Upper lobe of left lung (tissue), 6 donors: ENCODE measurements at regions not wholly inside any gene's neighbourhood (a gene's known extent, or its start where the extent isn't known, plus 50 kb on each side); places are given as distances from the start of the nearest gene placed in this dataset.

Experiments used
- ATAC-seq, 2 donors: fragments of 200-7000 bp; cut with Tn5 transposase; one replicate each; pipeline ENCODE4 v1.9.1; 2022; ENCODE audit warnings: mild to moderate bottlenecking in 2 of 2, moderate library complexity in 2 of 2; ENCODE audit not compliant: low FRiP score in 2 of 2
- DNase-seq, 2 donors: peaks; one replicate each; pipeline ENCODE4 v3.0.0-alpha.2; 2019 to 2020
- H3K27ac ChIP-seq, 4 donors: fragments of 200-600 bp; sonication (generic); one replicate each; pipeline ENCODE4 v1.5.1; 2016 to 2019
- H3K27me3 ChIP-seq, 4 donors: fragments of 200-600 bp; sonication (generic); one replicate each; pipeline ENCODE4 v1.5.1; 2017 to 2019
- H3K36me3 ChIP-seq, 4 donors: fragments of 200-600 bp; sonication (generic); one replicate each; pipeline ENCODE4 v1.5.1; 2016 to 2019
- H3K4me1 ChIP-seq, 4 donors: fragments of 200-600 bp; sonication (generic); one replicate each; pipeline ENCODE4 v1.5.1; 2018 to 2019
- H3K4me3 ChIP-seq, 4 donors: fragments of 200-600 bp; sonication (generic); one replicate each; pipeline ENCODE4 v1.5.1; 2017 to 2019; ENCODE audit warnings: mild to moderate bottlenecking in 2 of 4, moderate library complexity in 1 of 4
- H3K9me3 ChIP-seq, 4 donors: fragments of 200-600 bp; sonication (generic); one replicate each; pipeline ENCODE4 v1.5.1; 2018 to 2019
- EP300 ChIP-seq, 4 donors: sonication (generic); formaldehyde crosslinking; IDR thresholded peaks; one replicate each; pipeline ENCODE4 v1.5.1; 2017; ENCODE audit warnings: antibody characterized with exemption in 4 of 4, control low read depth in 2 of 4
- POLR2A ChIP-seq, 4 donors: fragments of 450-650 bp; IDR thresholded peaks; one replicate each; pipeline ENCODE4 v1.5.1; 2016 to 2017; ENCODE audit warnings: antibody characterized with exemption in 4 of 4, mild to moderate bottlenecking in 2 of 4
- POLR2AphosphoS5 ChIP-seq, 2 donors: sonication (generic); formaldehyde crosslinking; IDR thresholded peaks; one replicate each; pipeline ENCODE4 v1.5.1; 2017; ENCODE audit warnings: antibody characterized with exemption in 2 of 2
- WGBS, 2 donors: methylation state at CpG; one replicate each; pipeline ENCODE4 v1.1.5; 2017 to 2018; 5-methylcytosine and 5-hydroxymethylcytosine counted together
- TF ChIP-seq, protein P1 (sequence below), 6 experiments: fragments of 450-650 bp in 4 of 6; fragments of 200-600 bp in 2 of 6; sonication (generic) in 2 of 6; IDR thresholded peaks; one replicate each; pipeline ENCODE4 v1.5.1; 2016 to 2019; ENCODE audit warnings: antibody characterized with exemption in 6 of 6
- donor health status: DM: no; HTN: no; CAD: no; lungs with moderate emphysema.
- donor health status: DM: no; HTN: yes; CAD: no; lungs with severe emphysema.

DNA sequence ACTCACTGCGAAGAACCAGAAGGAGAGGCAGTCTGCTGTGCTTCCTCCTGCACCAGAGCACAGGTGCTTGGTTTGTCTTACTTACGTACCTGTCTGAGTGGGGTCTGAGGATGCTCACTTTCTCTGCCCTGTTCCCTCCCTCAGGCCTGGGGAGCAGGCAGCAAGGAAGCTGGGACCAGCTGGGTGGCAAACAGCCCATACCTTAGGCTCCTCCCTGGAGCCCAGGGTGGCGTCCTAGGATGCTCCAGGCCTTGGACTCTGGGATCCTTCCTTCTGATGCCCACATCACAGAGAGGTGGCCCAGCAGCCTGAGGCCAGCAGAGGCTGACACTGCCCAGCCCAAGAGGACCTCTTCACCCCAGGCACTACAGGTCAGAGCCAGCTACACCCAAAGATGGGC is 593.2 kb downstream of the BRD1 start:
- Histone ChIP-seq H3K27me3 (no peaks in the 10 kb centered on the region), H3K27ac (no peak overlapping the region), H3K4me3 (no peak overlapping the region), H3K36me3 (no peaks in the 10 kb centered on the region), H3K4me1 (peaks cover 0 to 7% (median 0%) of the 10 kb centered on the region in 4 donors), H3K9me3 (no peaks in the 10 kb centered on the region)
- WGBS, 2 donors, result 76 to 93% methylated on average over 2 to 3 of the region's 3 CpGs
- DNase-seq (no peak), ATAC-seq (no peak)
- TF ChIP-seq, protein P1, sequence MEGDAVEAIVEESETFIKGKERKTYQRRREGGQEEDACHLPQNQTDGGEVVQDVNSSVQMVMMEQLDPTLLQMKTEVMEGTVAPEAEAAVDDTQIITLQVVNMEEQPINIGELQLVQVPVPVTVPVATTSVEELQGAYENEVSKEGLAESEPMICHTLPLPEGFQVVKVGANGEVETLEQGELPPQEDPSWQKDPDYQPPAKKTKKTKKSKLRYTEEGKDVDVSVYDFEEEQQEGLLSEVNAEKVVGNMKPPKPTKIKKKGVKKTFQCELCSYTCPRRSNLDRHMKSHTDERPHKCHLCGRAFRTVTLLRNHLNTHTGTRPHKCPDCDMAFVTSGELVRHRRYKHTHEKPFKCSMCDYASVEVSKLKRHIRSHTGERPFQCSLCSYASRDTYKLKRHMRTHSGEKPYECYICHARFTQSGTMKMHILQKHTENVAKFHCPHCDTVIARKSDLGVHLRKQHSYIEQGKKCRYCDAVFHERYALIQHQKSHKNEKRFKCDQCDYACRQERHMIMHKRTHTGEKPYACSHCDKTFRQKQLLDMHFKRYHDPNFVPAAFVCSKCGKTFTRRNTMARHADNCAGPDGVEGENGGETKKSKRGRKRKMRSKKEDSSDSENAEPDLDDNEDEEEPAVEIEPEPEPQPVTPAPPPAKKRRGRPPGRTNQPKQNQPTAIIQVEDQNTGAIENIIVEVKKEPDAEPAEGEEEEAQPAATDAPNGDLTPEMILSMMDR (IDR thresholded peaks at IDR 0.05), result no peak
- TF ChIP-seq POLR2AphosphoS5 (IDR thresholded peaks at IDR 0.05) (no peak), EP300 (IDR thresholded peaks at IDR 0.05) (no peak), POLR2A (IDR thresholded peaks at IDR 0.05) (no peak)

DNA sequence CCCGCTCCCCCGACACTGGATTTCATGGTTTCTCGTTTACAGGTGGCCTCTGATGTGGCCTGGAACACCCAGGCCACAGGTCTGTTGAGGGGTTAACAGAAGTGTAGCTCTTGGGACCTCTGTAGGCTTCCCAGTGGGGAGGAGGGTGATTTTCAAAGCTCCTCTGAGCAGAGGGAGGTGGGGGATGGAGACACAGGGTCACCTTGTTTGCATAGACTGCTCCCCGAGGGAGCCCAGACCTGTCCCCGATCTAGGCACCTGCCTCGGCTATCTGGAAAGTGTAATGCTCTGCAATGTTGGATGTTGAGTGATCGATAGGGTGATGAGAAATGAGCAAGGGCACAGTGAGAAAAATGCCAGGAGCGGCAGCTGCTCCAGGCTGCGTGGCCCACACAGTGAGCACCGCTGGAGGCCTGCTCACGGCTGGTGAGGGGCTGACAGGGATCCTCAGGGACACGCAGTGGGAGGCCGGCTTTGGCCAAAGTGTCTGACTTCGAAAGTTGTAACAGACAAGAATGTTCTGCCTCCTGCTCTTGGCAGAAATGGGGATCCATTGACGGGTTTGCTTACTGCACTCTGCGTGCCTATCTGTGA is 594.1 kb downstream of the BRD1 start:
- DNase-seq, result no peak
- TF ChIP-seq, protein P1 (IDR thresholded peaks at IDR 0.05), result no peak
- TF ChIP-seq EP300 (IDR thresholded peaks at IDR 0.05), result no peak
- TF ChIP-seq POLR2A (IDR thresholded peaks at IDR 0.05), result no peak
- no peak for TF ChIP-seq POLR2AphosphoS5 (IDR thresholded peaks at IDR 0.05)

DNA sequence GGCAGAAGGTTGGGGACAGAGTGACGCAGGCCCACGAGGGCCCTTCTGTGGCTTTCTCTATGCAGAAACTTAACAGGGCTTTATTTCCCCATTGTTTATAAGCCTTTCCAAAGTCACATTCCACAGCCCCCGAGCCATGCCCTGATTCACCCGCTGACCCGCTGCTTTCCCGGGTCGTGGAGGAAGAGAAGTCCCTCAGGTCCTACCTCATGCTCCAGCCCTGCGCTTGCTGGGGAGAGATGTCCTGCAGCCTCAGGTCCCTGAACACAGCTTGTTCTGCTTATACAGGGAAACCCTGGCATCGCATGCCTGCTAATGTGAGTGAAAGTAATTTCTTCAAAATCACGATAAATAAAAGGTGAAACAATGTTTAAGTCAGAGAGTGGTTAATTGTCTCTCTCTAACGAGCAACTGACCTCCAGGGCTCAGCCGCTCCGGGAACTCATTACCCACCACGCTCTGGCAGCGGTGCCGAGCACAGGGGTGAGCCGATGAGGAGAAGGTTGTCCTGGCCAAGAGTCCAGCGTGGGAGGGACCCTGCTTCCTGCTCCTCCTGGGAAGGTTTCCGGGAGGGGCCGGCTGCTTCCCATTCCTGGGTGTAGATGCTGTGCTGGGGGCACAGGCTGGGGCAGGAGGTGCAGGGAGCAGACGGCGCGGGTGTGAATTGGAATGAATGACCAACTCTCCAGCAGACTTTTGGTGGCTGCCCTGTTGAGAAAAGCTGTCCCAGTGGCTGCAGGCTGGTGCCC is 595.2 kb downstream of the BRD1 start:
- no peak for TF ChIP-seq POLR2A (IDR thresholded peaks at IDR 0.05)
- no peak for TF ChIP-seq POLR2AphosphoS5 (IDR thresholded peaks at IDR 0.05)
- Histone ChIP-seq H3K4me3 (no peak overlapping the region), H3K27ac (no peak overlapping the region), H3K4me1 (peaks cover 0 to 7% (median 0%) of the 10 kb centered on the region in 4 donors), H3K27me3 (no peaks in the 10 kb centered on the region), H3K9me3 (no peaks in the 10 kb centered on the region), H3K36me3 (no peaks in the 10 kb centered on the region)
- no peak for DNase-seq
- no peak for ATAC-seq
- 65 to 70% methylated on average over 20 to 23 of the region's 23 CpGs for WGBS, 2 donors

More for the DNA sequence above, 594.1 kb downstream of the BRD1 start:
- no peak overlapping the region for H3K4me3 ChIP-seq
- H3K4me1 ChIP-seq, result peaks cover 0 to 7% (median 0%) of the 10 kb centered on the region in 4 donors
- H3K9me3 ChIP-seq, result no peaks in the 10 kb centered on the region
- no peak overlapping the region for H3K27ac ChIP-seq
- no peaks in the 10 kb centered on the region for H3K36me3 ChIP-seq
- 78 to 83% methylated on average over 16 of the region's 16 CpGs for WGBS, 2 donors
- no peaks in the 10 kb centered on the region for H3K27me3 ChIP-seq
- no peak for ATAC-seq

DNA sequence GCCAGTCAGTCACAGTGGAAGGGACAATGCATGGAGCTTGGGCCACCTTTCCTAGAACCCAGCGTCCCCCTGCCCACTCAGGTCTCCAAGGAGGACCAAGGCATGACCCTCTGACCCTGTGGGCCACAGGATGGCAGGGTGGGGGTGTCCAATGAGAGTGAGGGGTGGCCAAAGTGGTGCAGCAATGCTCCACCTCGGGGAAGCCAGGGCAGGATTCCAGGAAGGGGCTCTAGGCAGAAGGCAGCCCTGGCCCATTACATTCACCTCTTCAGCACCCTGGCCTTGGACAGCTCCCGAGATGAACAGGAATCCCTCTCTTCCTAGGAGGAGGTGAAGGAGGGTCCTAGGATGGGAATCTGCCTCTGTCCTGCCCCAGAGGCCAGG is 597.5 kb downstream of the BRD1 start:
- Histone ChIP-seq H3K27ac (no peak overlapping the region), H3K4me3 (no peak overlapping the region), H3K4me1 (no peaks in the 10 kb centered on the region), H3K36me3 (no peaks in the 10 kb centered on the region), H3K9me3 (no peaks in the 10 kb centered on the region), H3K27me3 (no peaks in the 10 kb centered on the region)
- no peak for ATAC-seq
- TF ChIP-seq POLR2A (IDR thresholded peaks at IDR 0.05), result no peak
- no peak for DNase-seq
- WGBS, 2 donors, result 22 to 35% methylated on average over 1 to 3 of the region's 3 CpGs

DNA sequence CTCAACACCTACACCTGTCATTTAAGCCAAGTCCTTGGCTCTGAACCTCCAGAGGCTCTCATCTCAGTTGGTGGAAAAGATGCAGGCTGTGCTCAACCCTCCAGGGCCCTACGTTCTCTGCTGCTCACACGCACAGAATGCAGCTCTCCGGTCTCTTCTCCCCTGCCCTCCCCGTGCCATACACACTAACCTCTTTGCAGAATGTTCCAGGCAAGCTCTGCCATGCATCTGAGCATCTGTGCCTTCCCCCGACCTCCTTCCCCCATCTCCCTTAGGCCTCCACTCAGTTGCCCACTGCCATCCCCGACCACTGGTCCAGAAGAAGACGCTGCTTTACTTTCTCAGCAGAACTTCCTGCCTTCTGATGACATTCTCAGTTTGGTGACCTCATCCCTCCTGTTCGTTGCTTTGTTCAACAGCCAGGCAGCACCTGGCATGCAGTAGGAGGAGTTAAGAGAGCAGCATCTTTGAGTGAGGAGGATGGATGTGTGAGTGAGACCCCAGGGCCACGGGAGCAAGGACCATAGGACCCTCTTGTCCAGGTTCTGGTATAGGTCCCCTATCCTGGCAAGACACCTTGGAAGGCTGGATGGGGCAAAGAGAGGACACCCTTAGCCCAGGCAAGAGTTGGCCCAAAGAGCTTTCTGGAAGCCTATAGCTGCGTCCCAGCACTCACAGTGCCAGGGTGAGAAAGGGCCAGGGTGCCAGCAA is 598.0 kb downstream of the BRD1 start:
- Histone ChIP-seq H3K4me3 (no peak overlapping the region), H3K36me3 (no peaks in the 10 kb centered on the region), H3K27ac (no peak overlapping the region), H3K9me3 (no peaks in the 10 kb centered on the region), H3K4me1 (no peaks in the 10 kb centered on the region), H3K27me3 (no peaks in the 10 kb centered on the region)
- ATAC-seq, result no peak
- TF ChIP-seq, protein P1 (IDR thresholded peaks at IDR 0.05), result no peak
- TF ChIP-seq POLR2A (IDR thresholded peaks at IDR 0.05), result no peak
- no peak for TF ChIP-seq EP300 (IDR thresholded peaks at IDR 0.05)
- TF ChIP-seq POLR2AphosphoS5 (IDR thresholded peaks at IDR 0.05), result no peak
- DNase-seq, result no peak
- 67 to 70% methylated on average over 9 to 10 of the region's 10 CpGs for WGBS, 2 donors
